ENCODE measurements at regions not wholly inside any gene's neighbourhood (a gene's known extent, or its start where the extent isn't known, plus 50 kb on each side); places are given as distances from the start of the nearest gene placed in this dataset.
"Not testable (repeated sequence)": the region's sequence is repeated elsewhere in the genome, so short reads cannot be mapped to it uniquely, and the experiment has no call there.

- Mint-ChIP-seq H3K27me3 (peaks cover 5% of the 10 kb centered on the region), H3K4me3 (no peak overlapping the region), H3K36me3 (ENCODE audit: low read depth) (no peaks in the 10 kb centered on the region), H3K9me3 (no peaks in the 10 kb centered on the region), H3K27ac (no peak overlapping the region), H3K4me1 (no peaks in the 10 kb centered on the region)
- DNase-seq: no peak
- intact Hi-C loops (cut with micrococcal nuclease): no loop called here
These were observed 103.6 kb upstream of the RNF32 start for GRCh38 chr7:156537006-156537405.

GRCh38 chr7:156534925-156535324, 105.6 kb upstream of the RNF32 start:
- H3K27ac Mint-ChIP-seq: no peak overlapping the region
- no peaks in the 10 kb centered on the region for H3K4me1 Mint-ChIP-seq
- H3K4me3 Mint-ChIP-seq: no peak overlapping the region
- no peaks in the 10 kb centered on the region for H3K36me3 Mint-ChIP-seq (ENCODE audit: low read depth)
- no peaks in the 10 kb centered on the region for H3K9me3 Mint-ChIP-seq
- H3K27me3 Mint-ChIP-seq: peaks cover 5% of the 10 kb centered on the region
- DNase-seq: no peak
- intact Hi-C loops (cut with micrococcal nuclease): no loop called here

GRCh38 chr7:156533964-156534363, 106.6 kb upstream of the RNF32 start:
- DNase-seq: no peak
- H3K27me3 Mint-ChIP-seq: peaks cover 2% of the 10 kb centered on the region
- H3K4me3 Mint-ChIP-seq: no peak overlapping the region
- no peaks in the 10 kb centered on the region for H3K4me1 Mint-ChIP-seq
- no peak overlapping the region for H3K27ac Mint-ChIP-seq
- no peaks in the 10 kb centered on the region for H3K9me3 Mint-ChIP-seq
- intact Hi-C loops (cut with micrococcal nuclease): no loop called here
- H3K36me3 Mint-ChIP-seq (ENCODE audit: low read depth): no peaks in the 10 kb centered on the region

- no peaks in the 10 kb centered on the region for H3K4me1 Mint-ChIP-seq
- intact Hi-C loops (cut with micrococcal nuclease): no loop called here
These were observed 107.2 kb upstream of the RNF32 start for GRCh38 chr7:156533420-156533819.

GRCh38 chr7:156532016-156532602, 108.5 kb upstream of the RNF32 start:
- H3K4me1 Mint-ChIP-seq: no peaks in the 10 kb centered on the region
- no peaks in the 10 kb centered on the region for H3K36me3 Mint-ChIP-seq (ENCODE audit: low read depth)
- H3K4me3 Mint-ChIP-seq: no peak overlapping the region
- H3K9me3 Mint-ChIP-seq: no peaks in the 10 kb centered on the region
- peaks cover 2% of the 10 kb centered on the region for H3K27me3 Mint-ChIP-seq
- no peak overlapping the region for H3K27ac Mint-ChIP-seq
- intact Hi-C loops (cut with micrococcal nuclease): no loop called here
- DNase-seq: no peak

More at GRCh38 chr7:156533420-156533819, 107.2 kb upstream of the RNF32 start:
- no peaks in the 10 kb centered on the region for H3K36me3 Mint-ChIP-seq (ENCODE audit: low read depth)
- no peak for DNase-seq
- H3K9me3 Mint-ChIP-seq: no peaks in the 10 kb centered on the region
- H3K27ac Mint-ChIP-seq: no peak overlapping the region
- H3K4me3 Mint-ChIP-seq: no peak overlapping the region
- peaks cover 2% of the 10 kb centered on the region for H3K27me3 Mint-ChIP-seq

GRCh38 chr7:156529956-156530355, 110.6 kb upstream of the RNF32 start:
- DNase-seq: no peak
- Mint-ChIP-seq H3K4me3 (no peak overlapping the region), H3K27me3 (peaks cover 2% of the 10 kb centered on the region), H3K4me1 (no peaks in the 10 kb centered on the region), H3K36me3 (ENCODE audit: low read depth) (no peaks in the 10 kb centered on the region), H3K9me3 (no peaks in the 10 kb centered on the region), H3K27ac (no peak overlapping the region)
- intact Hi-C loops (cut with micrococcal nuclease): no loop called here

GRCh38 chr7:156527458-156527890, 113.1 kb upstream of the RNF32 start:
- DNase-seq: no peak
- Mint-ChIP-seq H3K36me3 (ENCODE audit: low read depth) (no peaks in the 10 kb centered on the region), H3K4me3 (no peak overlapping the region), H3K27ac (no peak overlapping the region), H3K27me3 (peaks cover 2% of the 10 kb centered on the region), H3K4me1 (no peaks in the 10 kb centered on the region), H3K9me3 (no peaks in the 10 kb centered on the region)
- intact Hi-C loops (cut with micrococcal nuclease): no loop called here

- no peak for DNase-seq
- Mint-ChIP-seq H3K27ac (no peak overlapping the region), H3K27me3 (peaks cover 2% of the 10 kb centered on the region), H3K4me3 (no peak overlapping the region), H3K9me3 (no peaks in the 10 kb centered on the region), H3K4me1 (no peaks in the 10 kb centered on the region), H3K36me3 (ENCODE audit: low read depth) (no peaks in the 10 kb centered on the region)
- intact Hi-C loops (cut with micrococcal nuclease): no loop called here
These were observed 115.6 kb upstream of the RNF32 start for GRCh38 chr7:156524818-156525597.

GRCh38 chr7:156523447-156524048, 117.0 kb upstream of the RNF32 start:
- Mint-ChIP-seq H3K4me1 (no peaks in the 10 kb centered on the region), H3K4me3 (no peak overlapping the region), H3K27ac (no peak overlapping the region), H3K9me3 (no peaks in the 10 kb centered on the region), H3K36me3 (ENCODE audit: low read depth) (no peaks in the 10 kb centered on the region), H3K27me3 (peaks cover 2% of the 10 kb centered on the region)
- intact Hi-C loops (cut with micrococcal nuclease): no loop called here
- DNase-seq: no peak

- intact Hi-C loops (cut with micrococcal nuclease): no loop called here
- Mint-ChIP-seq H3K9me3 (no peaks in the 10 kb centered on the region), H3K36me3 (ENCODE audit: low read depth) (no peaks in the 10 kb centered on the region), H3K27ac (no peak overlapping the region), H3K27me3 (peaks cover 2% of the 10 kb centered on the region), H3K4me1 (no peaks in the 10 kb centered on the region), H3K4me3 (no peak overlapping the region)
- DNase-seq: no peak
These were observed 117.8 kb upstream of the RNF32 start for GRCh38 chr7:156522801-156523200.

- H3K9me3 Mint-ChIP-seq: no peaks in the 10 kb centered on the region
- no peak for DNase-seq
- peaks cover 8% of the 10 kb centered on the region for H3K27me3 Mint-ChIP-seq
- H3K4me3 Mint-ChIP-seq: no peak overlapping the region
- no peaks in the 10 kb centered on the region for H3K4me1 Mint-ChIP-seq
- H3K36me3 Mint-ChIP-seq (ENCODE audit: low read depth): peaks cover 3% of the 10 kb centered on the region
- intact Hi-C loops (cut with micrococcal nuclease): no loop called here
- H3K27ac Mint-ChIP-seq: no peak overlapping the region
These were observed 121.5 kb upstream of the RNF32 start for GRCh38 chr7:156519070-156519469.

GRCh38 chr7:156518466-156518865, 122.1 kb upstream of the RNF32 start:
- peaks cover 3% of the 10 kb centered on the region for H3K36me3 Mint-ChIP-seq (ENCODE audit: low read depth)
- H3K9me3 Mint-ChIP-seq: no peaks in the 10 kb centered on the region
- DNase-seq: no peak
- intact Hi-C loops (cut with micrococcal nuclease): no loop called here
- peaks cover 8% of the 10 kb centered on the region for H3K27me3 Mint-ChIP-seq
- no peak overlapping the region for H3K27ac Mint-ChIP-seq
- no peaks in the 10 kb centered on the region for H3K4me1 Mint-ChIP-seq
- no peak overlapping the region for H3K4me3 Mint-ChIP-seq

- H3K36me3 Mint-ChIP-seq (ENCODE audit: low read depth); intact Hi-C loops (cut with micrococcal nuclease); H3K27ac Mint-ChIP-seq; H3K27me3 Mint-ChIP-seq; H3K4me3 Mint-ChIP-seq; H3K4me1 Mint-ChIP-seq; H3K9me3 Mint-ChIP-seq; DNase-seq: not testable (repeated sequence)
These were observed 122.7 kb upstream of the RNF32 start for GRCh38 chr7:156517858-156518257.

GRCh38 chr7:156516791-156517378, 123.7 kb upstream of the RNF32 start:
- no peaks in the 10 kb centered on the region for H3K4me1 Mint-ChIP-seq
- no peaks in the 10 kb centered on the region for H3K9me3 Mint-ChIP-seq
- peaks cover 9% of the 10 kb centered on the region for H3K27me3 Mint-ChIP-seq
- peaks cover 3% of the 10 kb centered on the region for H3K36me3 Mint-ChIP-seq (ENCODE audit: low read depth)
- no peak overlapping the region for H3K4me3 Mint-ChIP-seq
- no peak overlapping the region for H3K27ac Mint-ChIP-seq
- intact Hi-C loops (cut with micrococcal nuclease): no loop called here
- no peak for DNase-seq
